ENCODE measurements at regions not wholly inside any gene's neighbourhood (a gene's known extent, or its start where the extent isn't known, plus 50 kb on each side); places are given as distances from the start of the nearest gene placed in this dataset.

- TF ChIP-seq EZH2 (IDR thresholded peaks at IDR 0.05) (no peak), POLR2AphosphoS5 (IDR thresholded peaks at IDR 0.05; ENCODE audit: borderline replicate concordance, low read depth, low read length) (no peak)
Measured at GRCh38 chr7:51706851-51707250, 390.2 kb upstream of the COBL start.
